ENCODE measurements at regions not wholly inside any gene's neighbourhood (a gene's known extent, or its start where the extent isn't known, plus 50 kb on each side); places are given as distances from the start of the nearest gene placed in this dataset.
A peak's percentile ranks its signal among the peaks of the same experiment; 100 is the strongest.

- no peaks in the 10 kb centered on the region for H3K79me2 ChIP-seq (replicated peaks; ENCODE audit: insufficient read depth)
- peaks cover 4% of the 10 kb centered on the region for H3K27me3 Mint-ChIP-seq (ENCODE audit: insufficient read depth, low read depth, poor library complexity)
- no peak overlapping the region for H3K4me3 ChIP-seq
- no peak overlapping the region for H3K27ac ChIP-seq (ENCODE audit: low read depth)
- peaks cover 30% of the 10 kb centered on the region for H3K4me1 Mint-ChIP-seq
- no peaks in the 10 kb centered on the region for H3K36me3 Mint-ChIP-seq (ENCODE audit: low read depth)
- TF ChIP-seq, protein P1, sequence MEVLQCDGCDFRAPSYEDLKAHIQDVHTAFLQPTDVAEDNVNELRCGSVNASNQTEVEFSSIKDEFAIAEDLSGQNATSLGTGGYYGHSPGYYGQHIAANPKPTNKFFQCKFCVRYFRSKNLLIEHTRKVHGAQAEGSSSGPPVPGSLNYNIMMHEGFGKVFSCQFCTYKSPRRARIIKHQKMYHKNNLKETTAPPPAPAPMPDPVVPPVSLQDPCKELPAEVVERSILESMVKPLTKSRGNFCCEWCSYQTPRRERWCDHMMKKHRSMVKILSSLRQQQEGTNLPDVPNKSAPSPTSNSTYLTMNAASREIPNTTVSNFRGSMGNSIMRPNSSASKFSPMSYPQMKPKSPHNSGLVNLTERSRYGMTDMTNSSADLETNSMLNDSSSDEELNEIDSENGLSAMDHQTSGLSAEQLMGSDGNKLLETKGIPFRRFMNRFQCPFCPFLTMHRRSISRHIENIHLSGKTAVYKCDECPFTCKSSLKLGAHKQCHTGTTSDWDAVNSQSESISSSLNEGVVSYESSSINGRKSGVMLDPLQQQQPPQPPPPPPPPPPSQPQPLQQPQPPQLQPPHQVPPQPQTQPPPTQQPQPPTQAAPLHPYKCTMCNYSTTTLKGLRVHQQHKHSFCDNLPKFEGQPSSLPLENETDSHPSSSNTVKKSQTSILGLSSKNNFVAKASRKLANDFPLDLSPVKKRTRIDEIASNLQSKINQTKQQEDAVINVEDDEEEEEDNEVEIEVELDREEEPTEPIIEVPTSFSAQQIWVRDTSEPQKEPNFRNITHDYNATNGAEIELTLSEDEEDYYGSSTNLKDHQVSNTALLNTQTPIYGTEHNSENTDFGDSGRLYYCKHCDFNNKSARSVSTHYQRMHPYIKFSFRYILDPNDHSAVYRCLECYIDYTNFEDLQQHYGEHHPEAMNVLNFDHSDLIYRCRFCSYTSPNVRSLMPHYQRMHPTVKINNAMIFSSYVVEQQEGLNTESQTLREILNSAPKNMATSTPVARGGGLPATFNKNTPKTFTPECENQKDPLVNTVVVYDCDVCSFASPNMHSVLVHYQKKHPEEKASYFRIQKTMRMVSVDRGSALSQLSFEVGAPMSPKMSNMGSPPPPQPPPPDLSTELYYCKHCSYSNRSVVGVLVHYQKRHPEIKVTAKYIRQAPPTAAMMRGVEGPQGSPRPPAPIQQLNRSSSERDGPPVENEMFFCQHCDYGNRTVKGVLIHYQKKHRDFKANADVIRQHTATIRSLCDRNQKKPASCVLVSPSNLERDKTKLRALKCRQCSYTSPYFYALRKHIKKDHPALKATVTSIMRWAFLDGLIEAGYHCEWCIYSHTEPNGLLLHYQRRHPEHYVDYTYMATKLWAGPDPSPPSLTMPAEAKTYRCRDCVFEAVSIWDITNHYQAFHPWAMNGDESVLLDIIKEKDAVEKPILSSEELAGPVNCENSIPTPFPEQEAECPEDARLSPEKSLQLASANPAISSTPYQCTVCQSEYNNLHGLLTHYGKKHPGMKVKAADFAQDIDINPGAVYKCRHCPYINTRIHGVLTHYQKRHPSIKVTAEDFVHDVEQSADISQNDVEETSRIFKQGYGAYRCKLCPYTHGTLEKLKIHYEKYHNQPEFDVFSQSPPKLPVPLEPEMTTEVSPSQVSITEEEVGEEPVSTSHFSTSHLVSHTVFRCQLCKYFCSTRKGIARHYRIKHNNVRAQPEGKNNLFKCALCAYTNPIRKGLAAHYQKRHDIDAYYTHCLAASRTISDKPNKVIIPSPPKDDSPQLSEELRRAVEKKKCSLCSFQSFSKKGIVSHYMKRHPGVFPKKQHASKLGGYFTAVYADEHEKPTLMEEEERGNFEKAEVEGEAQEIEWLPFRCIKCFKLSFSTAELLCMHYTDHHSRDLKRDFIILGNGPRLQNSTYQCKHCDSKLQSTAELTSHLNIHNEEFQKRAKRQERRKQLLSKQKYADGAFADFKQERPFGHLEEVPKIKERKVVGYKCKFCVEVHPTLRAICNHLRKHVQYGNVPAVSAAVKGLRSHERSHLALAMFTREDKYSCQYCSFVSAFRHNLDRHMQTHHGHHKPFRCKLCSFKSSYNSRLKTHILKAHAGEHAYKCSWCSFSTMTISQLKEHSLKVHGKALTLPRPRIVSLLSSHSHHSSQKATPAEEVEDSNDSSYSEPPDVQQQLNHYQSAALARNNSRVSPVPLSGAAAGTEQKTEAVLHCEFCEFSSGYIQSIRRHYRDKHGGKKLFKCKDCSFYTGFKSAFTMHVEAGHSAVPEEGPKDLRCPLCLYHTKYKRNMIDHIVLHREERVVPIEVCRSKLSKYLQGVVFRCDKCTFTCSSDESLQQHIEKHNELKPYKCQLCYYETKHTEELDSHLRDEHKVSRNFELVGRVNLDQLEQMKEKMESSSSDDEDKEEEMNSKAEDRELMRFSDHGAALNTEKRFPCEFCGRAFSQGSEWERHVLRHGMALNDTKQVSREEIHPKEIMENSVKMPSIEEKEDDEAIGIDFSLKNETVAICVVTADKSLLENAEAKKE (CRISPR knock-in tag; IDR thresholded peaks at IDR 0.05): no peak
- TF ChIP-seq, protein P2, sequence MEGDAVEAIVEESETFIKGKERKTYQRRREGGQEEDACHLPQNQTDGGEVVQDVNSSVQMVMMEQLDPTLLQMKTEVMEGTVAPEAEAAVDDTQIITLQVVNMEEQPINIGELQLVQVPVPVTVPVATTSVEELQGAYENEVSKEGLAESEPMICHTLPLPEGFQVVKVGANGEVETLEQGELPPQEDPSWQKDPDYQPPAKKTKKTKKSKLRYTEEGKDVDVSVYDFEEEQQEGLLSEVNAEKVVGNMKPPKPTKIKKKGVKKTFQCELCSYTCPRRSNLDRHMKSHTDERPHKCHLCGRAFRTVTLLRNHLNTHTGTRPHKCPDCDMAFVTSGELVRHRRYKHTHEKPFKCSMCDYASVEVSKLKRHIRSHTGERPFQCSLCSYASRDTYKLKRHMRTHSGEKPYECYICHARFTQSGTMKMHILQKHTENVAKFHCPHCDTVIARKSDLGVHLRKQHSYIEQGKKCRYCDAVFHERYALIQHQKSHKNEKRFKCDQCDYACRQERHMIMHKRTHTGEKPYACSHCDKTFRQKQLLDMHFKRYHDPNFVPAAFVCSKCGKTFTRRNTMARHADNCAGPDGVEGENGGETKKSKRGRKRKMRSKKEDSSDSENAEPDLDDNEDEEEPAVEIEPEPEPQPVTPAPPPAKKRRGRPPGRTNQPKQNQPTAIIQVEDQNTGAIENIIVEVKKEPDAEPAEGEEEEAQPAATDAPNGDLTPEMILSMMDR (conservative IDR thresholded peaks at IDR 0.05; ENCODE audit: low read depth in 2 of 2): peak; percentile 46 to 56
- peaks cover 8% of the 10 kb centered on the region; the same call in 1 of the 2 replicates for H3K4me1 ChIP-seq (ENCODE audit: insufficient read depth)
- H4K20me1 ChIP-seq (replicated peaks; ENCODE audit: insufficient read depth): no peaks in the 10 kb centered on the region
- no peaks in the 10 kb centered on the region for H3K36me3 ChIP-seq (ENCODE audit: insufficient read depth)
- H3K9me3 Mint-ChIP-seq: peaks cover 8% of the 10 kb centered on the region; the same call in 1 of the 3 replicates
- DNase-seq (ENCODE audit: low spot score) (peak; percentile 60), ATAC-seq (peak; percentile 59)
- no peak overlapping the region for H2AFZ ChIP-seq
- no peak overlapping the region for H3K4me3 Mint-ChIP-seq
- H3K4me2 ChIP-seq: no peak overlapping the region
- no peaks in the 10 kb centered on the region for H3F3A ChIP-seq (replicated peaks; ENCODE audit: low read depth)
- no peaks in the 10 kb centered on the region; the same call in 1 of the 2 replicates for H3K9me2 ChIP-seq (ENCODE audit: insufficient read depth)
- no peak overlapping the region for H3K27ac Mint-ChIP-seq
- no peaks in the 10 kb centered on the region for H3K27me3 ChIP-seq (ENCODE audit: insufficient read depth)
Measured at GRCh38 chr6:4645713-4646360, 130.4 kb upstream of the CDYL start.

DNA sequence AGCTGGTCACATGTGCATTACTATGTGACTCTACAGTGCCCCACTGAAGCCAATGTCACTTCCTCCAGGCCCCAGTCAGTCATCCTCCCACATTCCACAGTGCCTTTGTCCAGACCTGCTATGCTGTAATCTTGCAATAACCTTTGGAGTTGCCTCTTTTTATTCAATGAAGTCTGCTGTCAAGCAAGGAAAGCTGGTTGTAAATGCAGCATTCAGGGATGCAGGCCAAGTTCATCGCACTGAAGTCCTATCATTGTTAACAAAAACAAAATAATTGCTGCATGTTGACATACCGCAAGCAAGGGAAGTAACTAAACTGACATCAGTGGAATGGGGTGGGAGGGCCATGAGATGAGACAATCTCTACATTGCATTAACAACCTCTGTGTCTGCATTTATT lies 131.2 kb upstream of the CDYL start:
- no peak for ATAC-seq
- Histone ChIP-seq H3K9me2 (ENCODE audit: insufficient read depth) (no peaks in the 10 kb centered on the region; the same call in 1 of the 2 replicates), H3K4me2 (no peak overlapping the region), H3K36me3 (ENCODE audit: insufficient read depth) (no peaks in the 10 kb centered on the region), H3K4me3 (no peak overlapping the region), H3F3A (replicated peaks; ENCODE audit: low read depth) (no peaks in the 10 kb centered on the region), H3K27ac (ENCODE audit: low read depth) (no peak overlapping the region), H4K20me1 (replicated peaks; ENCODE audit: insufficient read depth) (no peaks in the 10 kb centered on the region), H3K27me3 (ENCODE audit: insufficient read depth) (no peaks in the 10 kb centered on the region), H3K4me1 (ENCODE audit: insufficient read depth) (peaks cover 8% of the 10 kb centered on the region; the same call in 1 of the 2 replicates), H3K79me2 (replicated peaks; ENCODE audit: insufficient read depth) (no peaks in the 10 kb centered on the region), H2AFZ (no peak overlapping the region)
- DNase-seq (ENCODE audit: low spot score): no peak
- Mint-ChIP-seq H3K27ac (no peak overlapping the region), H3K9me3 (peaks cover 8% of the 10 kb centered on the region; the same call in 1 of the 3 replicates), H3K4me1 (peaks cover 38% of the 10 kb centered on the region), H3K27me3 (ENCODE audit: insufficient read depth, low read depth, poor library complexity) (peaks cover 4% of the 10 kb centered on the region), H3K36me3 (ENCODE audit: low read depth) (no peaks in the 10 kb centered on the region), H3K4me3 (no peak overlapping the region)
- no peak for TF ChIP-seq EZH2phosphoT487 (IDR thresholded peaks at IDR 0.05; ENCODE audit: unreplicated experiment)

Data from GM23338 (cell line).